NB4 (cell line): ENCODE measurements at regions not wholly inside any gene's neighbourhood (a gene's known extent, or its start where the extent isn't known, plus 50 kb on each side); places are given as distances from the start of the nearest gene placed in this dataset.

Experiments
- POLR2A ChIP-seq: IDR thresholded peaks from 2 replicates; pipeline ENCODE4 v1.6.1; 2011; ENCODE audit warnings: mild to moderate bottlenecking; ENCODE audit not compliant: insufficient read length; ENCODE audit errors: extremely low read depth
- TF ChIP-seq, protein P1 (sequence below): IDR thresholded peaks from one replicate; pipeline ENCODE4 v1.5.1; 2012; ENCODE audit warnings: low read depth, low read length

GRCh38 chr11:10358696-10359095 is 53.8 kb downstream of the ADM start:
- TF ChIP-seq, protein P1, sequence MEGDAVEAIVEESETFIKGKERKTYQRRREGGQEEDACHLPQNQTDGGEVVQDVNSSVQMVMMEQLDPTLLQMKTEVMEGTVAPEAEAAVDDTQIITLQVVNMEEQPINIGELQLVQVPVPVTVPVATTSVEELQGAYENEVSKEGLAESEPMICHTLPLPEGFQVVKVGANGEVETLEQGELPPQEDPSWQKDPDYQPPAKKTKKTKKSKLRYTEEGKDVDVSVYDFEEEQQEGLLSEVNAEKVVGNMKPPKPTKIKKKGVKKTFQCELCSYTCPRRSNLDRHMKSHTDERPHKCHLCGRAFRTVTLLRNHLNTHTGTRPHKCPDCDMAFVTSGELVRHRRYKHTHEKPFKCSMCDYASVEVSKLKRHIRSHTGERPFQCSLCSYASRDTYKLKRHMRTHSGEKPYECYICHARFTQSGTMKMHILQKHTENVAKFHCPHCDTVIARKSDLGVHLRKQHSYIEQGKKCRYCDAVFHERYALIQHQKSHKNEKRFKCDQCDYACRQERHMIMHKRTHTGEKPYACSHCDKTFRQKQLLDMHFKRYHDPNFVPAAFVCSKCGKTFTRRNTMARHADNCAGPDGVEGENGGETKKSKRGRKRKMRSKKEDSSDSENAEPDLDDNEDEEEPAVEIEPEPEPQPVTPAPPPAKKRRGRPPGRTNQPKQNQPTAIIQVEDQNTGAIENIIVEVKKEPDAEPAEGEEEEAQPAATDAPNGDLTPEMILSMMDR = no peak
- no peak for TF ChIP-seq POLR2A
